GM23338 (cell line): ENCODE measurements at regions not wholly inside any gene's neighbourhood (a gene's known extent, or its start where the extent isn't known, plus 50 kb on each side); places are given as distances from the start of the nearest gene placed in this dataset.

Source experiments
- ATAC-seq: fragments of 200-7000 bp; cut with Tn5 transposase; 3 replicates; pipeline ENCODE4 v1.9.1; 2020
- DNase-seq: peaks from one replicate; pipeline ENCODE4 v3.0.0-alpha.2; 2015; ENCODE audit warnings: low spot score
- H2AFZ ChIP-seq: fragments of 200-600 bp; sonication (generic); 2 replicates; pipeline ENCODE4 v1.8.0; 2016; ENCODE audit warnings: antibody characterized with exemption, mild to moderate bottlenecking, moderate library complexity
- H3F3A ChIP-seq: fragments of 200-600 bp; sonication (generic); replicated peaks from 2 replicates; pipeline ENCODE4 v1.8.0; 2017; ENCODE audit warnings: antibody characterized with exemption, mixed run types, low read depth
- H3K27ac ChIP-seq: fragments of 200-600 bp; sonication (generic); 2 replicates; pipeline ENCODE4 v1.6.1; 2016; ENCODE audit warnings: low read depth
- H3K27me3 ChIP-seq: fragments of 200-600 bp; sonication (generic); 2 replicates; pipeline ENCODE4 v1.8.0; 2016; ENCODE audit warnings: mild to moderate bottlenecking, mixed run types, moderate library complexity; ENCODE audit not compliant: insufficient read depth
- H3K36me3 ChIP-seq: fragments of 200-600 bp; sonication (generic); 2 replicates; pipeline ENCODE4 v1.8.0; 2016; ENCODE audit warnings: mild to moderate bottlenecking; ENCODE audit not compliant: insufficient read depth
- H3K4me1 ChIP-seq: fragments of 200-600 bp; sonication (generic); 2 replicates; pipeline ENCODE4 v1.8.0; 2016; ENCODE audit warnings: mild to moderate bottlenecking, moderate library complexity; ENCODE audit not compliant: insufficient read depth
- H3K4me2 ChIP-seq: fragments of 200-600 bp; sonication (generic); 2 replicates; pipeline ENCODE4 v1.7.1; 2017; ENCODE audit warnings: mixed run types
- H3K4me3 ChIP-seq: fragments of 200-600 bp; sonication (generic); 2 replicates; pipeline ENCODE4 v1.6.1; 2016; ENCODE audit warnings: mixed run types
- H3K79me2 ChIP-seq: fragments of 200-600 bp; sonication (generic); replicated peaks from 2 replicates; pipeline ENCODE4 v1.8.0; 2017; ENCODE audit warnings: mild to moderate bottlenecking; ENCODE audit not compliant: insufficient read depth
- H3K9me2 ChIP-seq: fragments of 200-600 bp; sonication (generic); 2 replicates; pipeline ENCODE4 v1.8.0; 2017; ENCODE audit not compliant: insufficient read depth
- H4K20me1 ChIP-seq: fragments of 200-600 bp; sonication (generic); replicated peaks from 2 replicates; pipeline ENCODE4 v1.8.0; 2017; ENCODE audit warnings: mild to moderate bottlenecking; ENCODE audit not compliant: insufficient read depth
- H3K27ac Mint-ChIP-seq: 2 replicates; pipeline ENCODE4 v1.8.0; 2020; ENCODE audit warnings: inconsistent platforms, mild to moderate bottlenecking, moderate library complexity, mixed read lengths
- H3K27me3 Mint-ChIP-seq: 3 replicates; pipeline ENCODE4 v1.8.0; 2022; ENCODE audit warnings: low read depth, mild to moderate bottlenecking, moderate library complexity, mixed read lengths, inconsistent platforms; ENCODE audit not compliant: insufficient read depth, poor library complexity
- H3K36me3 Mint-ChIP-seq: 3 replicates; pipeline ENCODE4 v1.8.0; 2021; ENCODE audit warnings: low read depth, mild to moderate bottlenecking, inconsistent platforms, moderate library complexity, mixed read lengths
- H3K4me1 Mint-ChIP-seq: 3 replicates; pipeline ENCODE4 v1.8.0; 2020; ENCODE audit warnings: mild to moderate bottlenecking, inconsistent platforms, mixed read lengths
- H3K4me3 Mint-ChIP-seq: 3 replicates; pipeline ENCODE4 v1.8.0; 2021; ENCODE audit warnings: moderate library complexity, mild to moderate bottlenecking, inconsistent platforms, mixed read lengths
- H3K9me3 Mint-ChIP-seq: 3 replicates; pipeline ENCODE4 v1.8.0; 2020; ENCODE audit warnings: moderate library complexity, mild to moderate bottlenecking, inconsistent platforms, mixed read lengths
- CREB1 ChIP-seq: fragments of 250-450 bp; sonication (Bioruptor Pico); IDR thresholded peaks from 2 replicates; pipeline ENCODE4 v1.5.0; 2020; ENCODE audit warnings: low read depth, mild to moderate bottlenecking, moderate library complexity
- EZH2 ChIP-seq: fragments of 200-600 bp; sonication (generic); IDR thresholded peaks from one replicate; pipeline ENCODE4 v1.8.0; 2017; ENCODE audit warnings: antibody characterized with exemption, mild to moderate bottlenecking, low read depth; ENCODE audit not compliant: unreplicated experiment
- EZH2phosphoT487 ChIP-seq: fragments of 200-600 bp; sonication (generic); IDR thresholded peaks from one replicate; pipeline ENCODE4 v1.8.1; 2018; ENCODE audit warnings: antibody characterized with exemption; ENCODE audit not compliant: unreplicated experiment
- JUNB ChIP-seq: IDR thresholded peaks from one replicate; pipeline ENCODE4 v1.6.1; 2016; ENCODE audit warnings: antibody characterized with exemption; ENCODE audit not compliant: unreplicated experiment
- NANOG ChIP-seq: IDR thresholded peaks from 2 replicates; pipeline ENCODE4 v1.6.1; 2016; ENCODE audit warnings: antibody characterized with exemption, borderline replicate concordance
- STAT1 ChIP-seq: IDR thresholded peaks from one replicate; pipeline ENCODE4 v1.6.1; 2016; ENCODE audit warnings: antibody characterized with exemption; ENCODE audit not compliant: unreplicated experiment
- ZNF114 ChIP-seq: fragments of 250-450 bp; sonication (Bioruptor Pico); IDR thresholded peaks from 2 replicates; pipeline ENCODE4 v1.5.0; 2020; ENCODE audit warnings: mild to moderate bottlenecking, moderate library complexity
- TF ChIP-seq, protein P1 (sequence below), 2 experiments: fragments of 200-600 bp in 1 of 2; sonication (generic) in 1 of 2; conservative IDR thresholded peaks; 2 replicates each; pipeline versions ENCODE4 v1.5.1 to v1.6.1; 2016 to 2017; ENCODE audit warnings: antibody characterized with exemption in 2 of 2, low read depth in 2 of 2, mild to moderate bottlenecking in 2 of 2, moderate library complexity in 1 of 2
- TF ChIP-seq, protein P2 (sequence below): IDR thresholded peaks from one replicate; pipeline ENCODE4 v1.6.1; 2018; ENCODE audit warnings: antibody characterized with exemption; ENCODE audit not compliant: unreplicated experiment
- TF ChIP-seq, protein P3 (sequence below): fragments of 250-450 bp; sonication (Bioruptor Pico); IDR thresholded peaks from 2 replicates; pipeline ENCODE4 v1.5.0; 2020; ENCODE audit warnings: mild to moderate bottlenecking, moderate library complexity
- TF ChIP-seq, protein P4 (sequence below): IDR thresholded peaks from 2 replicates; pipeline ENCODE4 v1.6.1; 2016; ENCODE audit warnings: antibody characterized with exemption

DNA sequence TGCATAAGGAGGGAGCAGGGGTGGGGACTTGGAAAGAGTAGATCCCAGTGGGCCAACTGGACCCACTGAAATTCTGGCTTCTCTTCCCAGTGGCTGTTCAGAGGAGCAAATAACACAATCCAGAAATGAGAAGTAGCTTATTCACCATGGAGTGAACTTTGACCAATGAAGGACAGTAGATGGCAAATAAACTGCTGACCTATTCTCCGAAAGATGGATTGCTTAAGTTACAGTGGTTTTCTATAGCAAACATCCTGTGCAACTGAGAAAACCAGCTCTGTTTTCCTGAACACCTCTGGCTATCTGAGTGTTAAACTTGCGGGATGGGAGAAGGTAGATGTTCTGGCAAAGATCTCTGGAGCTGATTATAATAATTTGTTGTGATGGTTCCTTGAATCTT lies 325.1 kb downstream of the SPATA31D1 start:
- H3K27me3 Mint-ChIP-seq, result no peaks in the 10 kb centered on the region
- no peaks in the 10 kb centered on the region for H4K20me1 ChIP-seq
- no peaks in the 10 kb centered on the region for H3K4me1 Mint-ChIP-seq
- H3F3A ChIP-seq, result no peaks in the 10 kb centered on the region
- no peaks in the 10 kb centered on the region for H3K9me2 ChIP-seq
- no peaks in the 10 kb centered on the region for H3K4me1 ChIP-seq
- no peak for TF ChIP-seq JUNB
- TF ChIP-seq STAT1, result no peak
- TF ChIP-seq, protein P1, sequence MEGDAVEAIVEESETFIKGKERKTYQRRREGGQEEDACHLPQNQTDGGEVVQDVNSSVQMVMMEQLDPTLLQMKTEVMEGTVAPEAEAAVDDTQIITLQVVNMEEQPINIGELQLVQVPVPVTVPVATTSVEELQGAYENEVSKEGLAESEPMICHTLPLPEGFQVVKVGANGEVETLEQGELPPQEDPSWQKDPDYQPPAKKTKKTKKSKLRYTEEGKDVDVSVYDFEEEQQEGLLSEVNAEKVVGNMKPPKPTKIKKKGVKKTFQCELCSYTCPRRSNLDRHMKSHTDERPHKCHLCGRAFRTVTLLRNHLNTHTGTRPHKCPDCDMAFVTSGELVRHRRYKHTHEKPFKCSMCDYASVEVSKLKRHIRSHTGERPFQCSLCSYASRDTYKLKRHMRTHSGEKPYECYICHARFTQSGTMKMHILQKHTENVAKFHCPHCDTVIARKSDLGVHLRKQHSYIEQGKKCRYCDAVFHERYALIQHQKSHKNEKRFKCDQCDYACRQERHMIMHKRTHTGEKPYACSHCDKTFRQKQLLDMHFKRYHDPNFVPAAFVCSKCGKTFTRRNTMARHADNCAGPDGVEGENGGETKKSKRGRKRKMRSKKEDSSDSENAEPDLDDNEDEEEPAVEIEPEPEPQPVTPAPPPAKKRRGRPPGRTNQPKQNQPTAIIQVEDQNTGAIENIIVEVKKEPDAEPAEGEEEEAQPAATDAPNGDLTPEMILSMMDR (conservative IDR thresholded peaks at IDR 0.05; ENCODE audit: low read depth in 2 of 2), result no peak
- TF ChIP-seq, protein P2, sequence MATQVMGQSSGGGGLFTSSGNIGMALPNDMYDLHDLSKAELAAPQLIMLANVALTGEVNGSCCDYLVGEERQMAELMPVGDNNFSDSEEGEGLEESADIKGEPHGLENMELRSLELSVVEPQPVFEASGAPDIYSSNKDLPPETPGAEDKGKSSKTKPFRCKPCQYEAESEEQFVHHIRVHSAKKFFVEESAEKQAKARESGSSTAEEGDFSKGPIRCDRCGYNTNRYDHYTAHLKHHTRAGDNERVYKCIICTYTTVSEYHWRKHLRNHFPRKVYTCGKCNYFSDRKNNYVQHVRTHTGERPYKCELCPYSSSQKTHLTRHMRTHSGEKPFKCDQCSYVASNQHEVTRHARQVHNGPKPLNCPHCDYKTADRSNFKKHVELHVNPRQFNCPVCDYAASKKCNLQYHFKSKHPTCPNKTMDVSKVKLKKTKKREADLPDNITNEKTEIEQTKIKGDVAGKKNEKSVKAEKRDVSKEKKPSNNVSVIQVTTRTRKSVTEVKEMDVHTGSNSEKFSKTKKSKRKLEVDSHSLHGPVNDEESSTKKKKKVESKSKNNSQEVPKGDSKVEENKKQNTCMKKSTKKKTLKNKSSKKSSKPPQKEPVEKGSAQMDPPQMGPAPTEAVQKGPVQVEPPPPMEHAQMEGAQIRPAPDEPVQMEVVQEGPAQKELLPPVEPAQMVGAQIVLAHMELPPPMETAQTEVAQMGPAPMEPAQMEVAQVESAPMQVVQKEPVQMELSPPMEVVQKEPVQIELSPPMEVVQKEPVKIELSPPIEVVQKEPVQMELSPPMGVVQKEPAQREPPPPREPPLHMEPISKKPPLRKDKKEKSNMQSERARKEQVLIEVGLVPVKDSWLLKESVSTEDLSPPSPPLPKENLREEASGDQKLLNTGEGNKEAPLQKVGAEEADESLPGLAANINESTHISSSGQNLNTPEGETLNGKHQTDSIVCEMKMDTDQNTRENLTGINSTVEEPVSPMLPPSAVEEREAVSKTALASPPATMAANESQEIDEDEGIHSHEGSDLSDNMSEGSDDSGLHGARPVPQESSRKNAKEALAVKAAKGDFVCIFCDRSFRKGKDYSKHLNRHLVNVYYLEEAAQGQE, result no peak
- no peak for TF ChIP-seq EZH2
- TF ChIP-seq, protein P3, sequence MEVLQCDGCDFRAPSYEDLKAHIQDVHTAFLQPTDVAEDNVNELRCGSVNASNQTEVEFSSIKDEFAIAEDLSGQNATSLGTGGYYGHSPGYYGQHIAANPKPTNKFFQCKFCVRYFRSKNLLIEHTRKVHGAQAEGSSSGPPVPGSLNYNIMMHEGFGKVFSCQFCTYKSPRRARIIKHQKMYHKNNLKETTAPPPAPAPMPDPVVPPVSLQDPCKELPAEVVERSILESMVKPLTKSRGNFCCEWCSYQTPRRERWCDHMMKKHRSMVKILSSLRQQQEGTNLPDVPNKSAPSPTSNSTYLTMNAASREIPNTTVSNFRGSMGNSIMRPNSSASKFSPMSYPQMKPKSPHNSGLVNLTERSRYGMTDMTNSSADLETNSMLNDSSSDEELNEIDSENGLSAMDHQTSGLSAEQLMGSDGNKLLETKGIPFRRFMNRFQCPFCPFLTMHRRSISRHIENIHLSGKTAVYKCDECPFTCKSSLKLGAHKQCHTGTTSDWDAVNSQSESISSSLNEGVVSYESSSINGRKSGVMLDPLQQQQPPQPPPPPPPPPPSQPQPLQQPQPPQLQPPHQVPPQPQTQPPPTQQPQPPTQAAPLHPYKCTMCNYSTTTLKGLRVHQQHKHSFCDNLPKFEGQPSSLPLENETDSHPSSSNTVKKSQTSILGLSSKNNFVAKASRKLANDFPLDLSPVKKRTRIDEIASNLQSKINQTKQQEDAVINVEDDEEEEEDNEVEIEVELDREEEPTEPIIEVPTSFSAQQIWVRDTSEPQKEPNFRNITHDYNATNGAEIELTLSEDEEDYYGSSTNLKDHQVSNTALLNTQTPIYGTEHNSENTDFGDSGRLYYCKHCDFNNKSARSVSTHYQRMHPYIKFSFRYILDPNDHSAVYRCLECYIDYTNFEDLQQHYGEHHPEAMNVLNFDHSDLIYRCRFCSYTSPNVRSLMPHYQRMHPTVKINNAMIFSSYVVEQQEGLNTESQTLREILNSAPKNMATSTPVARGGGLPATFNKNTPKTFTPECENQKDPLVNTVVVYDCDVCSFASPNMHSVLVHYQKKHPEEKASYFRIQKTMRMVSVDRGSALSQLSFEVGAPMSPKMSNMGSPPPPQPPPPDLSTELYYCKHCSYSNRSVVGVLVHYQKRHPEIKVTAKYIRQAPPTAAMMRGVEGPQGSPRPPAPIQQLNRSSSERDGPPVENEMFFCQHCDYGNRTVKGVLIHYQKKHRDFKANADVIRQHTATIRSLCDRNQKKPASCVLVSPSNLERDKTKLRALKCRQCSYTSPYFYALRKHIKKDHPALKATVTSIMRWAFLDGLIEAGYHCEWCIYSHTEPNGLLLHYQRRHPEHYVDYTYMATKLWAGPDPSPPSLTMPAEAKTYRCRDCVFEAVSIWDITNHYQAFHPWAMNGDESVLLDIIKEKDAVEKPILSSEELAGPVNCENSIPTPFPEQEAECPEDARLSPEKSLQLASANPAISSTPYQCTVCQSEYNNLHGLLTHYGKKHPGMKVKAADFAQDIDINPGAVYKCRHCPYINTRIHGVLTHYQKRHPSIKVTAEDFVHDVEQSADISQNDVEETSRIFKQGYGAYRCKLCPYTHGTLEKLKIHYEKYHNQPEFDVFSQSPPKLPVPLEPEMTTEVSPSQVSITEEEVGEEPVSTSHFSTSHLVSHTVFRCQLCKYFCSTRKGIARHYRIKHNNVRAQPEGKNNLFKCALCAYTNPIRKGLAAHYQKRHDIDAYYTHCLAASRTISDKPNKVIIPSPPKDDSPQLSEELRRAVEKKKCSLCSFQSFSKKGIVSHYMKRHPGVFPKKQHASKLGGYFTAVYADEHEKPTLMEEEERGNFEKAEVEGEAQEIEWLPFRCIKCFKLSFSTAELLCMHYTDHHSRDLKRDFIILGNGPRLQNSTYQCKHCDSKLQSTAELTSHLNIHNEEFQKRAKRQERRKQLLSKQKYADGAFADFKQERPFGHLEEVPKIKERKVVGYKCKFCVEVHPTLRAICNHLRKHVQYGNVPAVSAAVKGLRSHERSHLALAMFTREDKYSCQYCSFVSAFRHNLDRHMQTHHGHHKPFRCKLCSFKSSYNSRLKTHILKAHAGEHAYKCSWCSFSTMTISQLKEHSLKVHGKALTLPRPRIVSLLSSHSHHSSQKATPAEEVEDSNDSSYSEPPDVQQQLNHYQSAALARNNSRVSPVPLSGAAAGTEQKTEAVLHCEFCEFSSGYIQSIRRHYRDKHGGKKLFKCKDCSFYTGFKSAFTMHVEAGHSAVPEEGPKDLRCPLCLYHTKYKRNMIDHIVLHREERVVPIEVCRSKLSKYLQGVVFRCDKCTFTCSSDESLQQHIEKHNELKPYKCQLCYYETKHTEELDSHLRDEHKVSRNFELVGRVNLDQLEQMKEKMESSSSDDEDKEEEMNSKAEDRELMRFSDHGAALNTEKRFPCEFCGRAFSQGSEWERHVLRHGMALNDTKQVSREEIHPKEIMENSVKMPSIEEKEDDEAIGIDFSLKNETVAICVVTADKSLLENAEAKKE, result no peak
- TF ChIP-seq EZH2phosphoT487, result no peak
- TF ChIP-seq, protein P4, sequence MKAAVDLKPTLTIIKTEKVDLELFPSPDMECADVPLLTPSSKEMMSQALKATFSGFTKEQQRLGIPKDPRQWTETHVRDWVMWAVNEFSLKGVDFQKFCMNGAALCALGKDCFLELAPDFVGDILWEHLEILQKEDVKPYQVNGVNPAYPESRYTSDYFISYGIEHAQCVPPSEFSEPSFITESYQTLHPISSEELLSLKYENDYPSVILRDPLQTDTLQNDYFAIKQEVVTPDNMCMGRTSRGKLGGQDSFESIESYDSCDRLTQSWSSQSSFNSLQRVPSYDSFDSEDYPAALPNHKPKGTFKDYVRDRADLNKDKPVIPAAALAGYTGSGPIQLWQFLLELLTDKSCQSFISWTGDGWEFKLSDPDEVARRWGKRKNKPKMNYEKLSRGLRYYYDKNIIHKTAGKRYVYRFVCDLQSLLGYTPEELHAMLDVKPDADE, result no peak
- no peak for TF ChIP-seq NANOG
- TF ChIP-seq ZNF114, result no peak
- TF ChIP-seq CREB1 (CRISPR knock-in tag), result no peak
- ATAC-seq (no peak), DNase-seq (no peak)
- peaks cover 3% of the 10 kb centered on the region; the same call in 1 of the 3 replicates for H3K9me3 Mint-ChIP-seq
- H3K36me3 ChIP-seq, result no peaks in the 10 kb centered on the region
- H3K4me3 ChIP-seq, result no peak overlapping the region
- H3K36me3 Mint-ChIP-seq, result no peaks in the 10 kb centered on the region
- no peaks in the 10 kb centered on the region for H3K79me2 ChIP-seq
- H3K4me2 ChIP-seq, result no peak overlapping the region
- H3K4me3 Mint-ChIP-seq, result no peak overlapping the region
- H3K27ac Mint-ChIP-seq, result no peak overlapping the region
- no peak overlapping the region for H2AFZ ChIP-seq
- H3K27me3 ChIP-seq, result no peaks in the 10 kb centered on the region
- no peak overlapping the region for H3K27ac ChIP-seq
